ENCODE measurements at regions not wholly inside any gene's neighbourhood (a gene's known extent, or its start where the extent isn't known, plus 50 kb on each side); places are given as distances from the start of the nearest gene placed in this dataset.

GRCh38 chr4:184309241-184310170 is 91.8 kb upstream of the ENPP6 start:
- DNase-seq, result no peak

DNA sequence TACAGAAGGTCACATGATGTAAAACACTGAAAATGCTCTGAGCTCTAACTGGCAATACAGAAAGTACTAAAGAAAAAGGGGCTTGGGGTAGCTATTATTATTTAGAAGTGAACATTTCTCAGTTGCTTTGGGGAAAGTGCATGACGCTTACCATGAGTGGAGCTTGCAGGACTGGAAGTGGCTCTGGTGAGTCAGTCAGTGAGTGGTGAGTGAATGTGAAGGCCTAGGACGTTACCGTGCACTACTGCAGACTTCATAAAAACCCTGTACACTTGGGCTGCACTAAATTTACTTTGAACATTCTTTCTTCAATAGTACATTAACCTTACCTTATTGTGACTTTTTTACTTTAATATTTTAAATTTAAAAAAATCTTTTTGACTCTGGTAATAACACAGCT is 89.3 kb upstream of the ENPP6 start:
- no peak for DNase-seq

DNA sequence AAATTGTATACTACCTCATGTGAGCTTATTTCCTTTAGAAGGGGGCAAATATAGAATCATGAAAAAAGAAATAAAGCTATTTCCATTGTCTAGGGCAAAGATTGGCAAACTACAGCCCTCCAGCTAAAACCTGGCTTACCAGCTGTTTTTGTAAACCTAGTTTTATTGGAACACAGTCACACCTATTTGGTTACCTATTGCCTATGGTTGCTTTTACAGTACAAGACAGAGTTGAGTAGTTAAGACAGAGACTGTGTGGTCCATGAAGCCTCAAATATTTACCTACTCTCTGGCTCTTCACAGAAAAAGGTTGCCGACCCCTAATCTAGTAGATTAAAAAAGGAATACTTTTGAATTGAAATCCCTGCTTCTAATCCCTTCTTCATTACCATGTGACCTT is 88.8 kb upstream of the ENPP6 start:
- DNase-seq, result no peak

- no peak for DNase-seq
Measured at GRCh38 chr4:184300816-184301215, 83.1 kb upstream of the ENPP6 start.

DNA sequence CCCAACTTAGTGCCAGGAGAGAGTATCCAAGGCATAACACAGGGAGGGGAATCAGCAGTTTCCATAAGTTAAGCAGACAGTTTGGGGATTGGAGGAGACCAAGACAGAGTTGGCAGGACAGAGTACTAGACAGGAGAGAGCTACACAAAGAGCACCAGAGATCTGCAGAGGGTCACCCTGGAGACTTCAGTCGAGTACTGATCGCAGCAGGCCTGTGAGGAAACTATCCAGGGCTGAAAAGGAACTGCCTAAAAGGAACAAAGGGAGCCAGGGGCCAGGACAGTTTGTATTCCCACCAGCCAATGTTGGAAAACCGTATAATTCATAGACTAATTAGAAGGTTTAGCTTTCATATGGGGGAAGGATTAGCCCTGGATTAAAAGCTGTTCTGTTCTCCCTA is 80.6 kb upstream of the ENPP6 start:
- no peak for DNase-seq

GRCh38 chr4:184295206-184295605 is 77.5 kb upstream of the ENPP6 start:
- DNase-seq, result no peak

DNA sequence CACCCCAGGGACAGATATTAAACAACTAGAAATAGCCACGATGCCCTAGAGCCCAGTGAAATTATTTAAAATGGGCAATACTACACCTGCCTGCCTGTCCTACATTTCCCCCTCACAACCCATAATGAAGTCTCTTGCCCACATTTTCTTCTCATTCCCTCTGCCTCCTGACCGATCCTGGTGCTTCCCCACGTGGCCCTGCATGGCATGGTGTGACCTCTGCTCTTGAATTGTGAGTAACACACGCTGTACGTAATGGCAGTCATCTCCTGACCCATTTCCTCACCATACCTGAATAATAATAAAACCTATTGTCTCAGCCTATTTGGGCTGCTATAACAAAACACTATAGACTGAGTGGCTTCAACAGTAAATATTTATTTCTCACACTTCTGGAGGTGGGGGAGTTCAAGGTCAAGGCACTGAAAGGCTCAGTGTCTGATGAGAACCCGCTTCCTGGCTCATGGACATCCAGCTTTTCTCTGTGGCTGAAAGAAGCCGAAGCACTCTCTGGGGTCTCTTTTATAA is 77.0 kb upstream of the ENPP6 start:
- no peak for DNase-seq

DNA sequence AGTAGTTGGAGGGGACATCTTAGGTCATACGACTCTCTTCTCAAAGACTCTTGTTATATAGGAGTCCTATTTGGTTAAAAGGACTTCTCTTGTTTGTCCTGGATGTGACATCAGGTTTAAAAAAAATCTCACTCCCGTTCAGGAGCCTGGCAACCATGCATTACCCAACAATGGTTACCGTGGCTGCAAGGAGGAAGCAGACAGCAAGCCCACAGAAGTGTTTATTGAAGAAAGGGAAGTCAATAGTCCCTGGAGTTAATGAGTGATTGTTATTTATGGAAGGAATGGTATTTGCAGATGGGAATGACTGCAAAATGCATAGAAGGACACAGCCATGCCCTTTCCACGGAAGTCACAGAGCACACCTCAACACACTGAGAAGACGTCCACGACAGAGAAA is 75.9 kb upstream of the ENPP6 start:
- peak; percentile 92 for DNase-seq

GRCh38 chr4:184292877-184293276 is 75.2 kb upstream of the ENPP6 start:
- DNase-seq, result peak; percentile 28

DNA sequence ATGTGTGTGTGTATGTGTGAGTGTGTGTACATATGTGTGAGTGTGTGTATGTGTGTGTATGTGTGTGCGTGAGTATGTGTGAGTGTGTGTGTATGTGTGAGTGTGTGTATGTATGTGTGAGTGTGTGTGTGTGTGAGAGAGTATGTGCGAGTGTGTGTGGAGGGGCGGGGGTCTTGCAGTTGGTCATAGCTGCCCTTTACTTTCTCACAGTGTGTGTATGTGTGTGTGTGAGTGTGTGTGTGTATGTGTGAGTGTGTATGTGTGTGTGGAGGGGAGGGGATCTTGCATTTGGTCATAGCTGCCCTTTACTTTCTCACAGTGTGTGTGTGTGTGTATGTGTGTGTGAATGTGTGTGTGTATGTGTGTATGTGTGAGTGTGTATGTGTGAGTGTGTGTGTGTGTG is 74.8 kb upstream of the ENPP6 start:
- no peak for DNase-seq

- DNase-seq, result no peak
Measured at GRCh38 chr4:184289179-184289535, 71.5 kb upstream of the ENPP6 start.

GRCh38 chr4:184288451-184289178 is 70.9 kb upstream of the ENPP6 start:
- peak; percentile 59 for DNase-seq

DNA sequence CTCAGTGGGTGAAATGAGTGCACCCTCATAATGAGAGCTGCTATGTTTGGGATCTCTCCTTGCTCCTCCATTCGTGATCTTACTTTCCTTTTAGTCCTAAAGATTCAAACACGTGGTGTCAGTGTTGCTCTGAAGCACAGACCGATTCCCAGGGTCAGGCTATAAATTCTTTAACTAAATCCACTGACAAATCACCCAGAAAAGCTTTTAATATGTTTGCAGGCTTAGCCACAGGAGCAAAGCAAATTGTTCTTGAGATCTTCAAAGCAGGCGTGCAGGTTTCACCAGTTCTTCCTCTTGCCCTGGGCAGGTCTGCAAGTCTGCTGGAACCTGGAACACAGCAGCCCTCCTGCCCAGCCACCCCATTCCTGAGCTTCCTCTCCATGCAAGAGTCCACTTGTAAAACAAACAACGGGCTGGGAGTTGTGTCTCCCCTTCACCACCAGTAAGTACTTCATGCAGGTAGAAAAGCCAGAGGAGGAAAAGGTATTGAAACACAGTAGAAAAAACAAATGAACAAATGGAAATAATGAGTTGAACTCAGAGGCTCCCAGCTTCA is 70.1 kb upstream of the ENPP6 start:
- peak; percentile 25 for DNase-seq

DNA sequence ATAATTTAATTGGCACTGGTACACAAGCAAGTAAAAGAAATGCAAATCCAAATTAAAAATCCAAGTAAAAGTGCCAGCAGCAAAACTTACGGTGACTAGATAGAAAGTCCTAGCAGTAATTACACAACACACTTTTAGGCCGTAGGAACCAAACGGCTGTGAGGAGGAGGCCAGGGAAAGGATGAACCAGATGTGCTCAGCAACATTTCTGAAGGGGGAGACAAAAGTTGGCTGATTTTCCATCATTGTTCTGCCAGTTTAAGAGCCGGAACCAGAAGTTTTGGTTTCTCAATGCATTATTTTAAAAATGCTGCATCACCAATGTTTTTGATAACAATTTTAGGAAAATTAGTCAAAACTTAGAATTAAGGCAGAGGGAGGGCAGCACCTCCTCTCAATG is 68.7 kb upstream of the ENPP6 start:
- DNase-seq, result no peak

DNA sequence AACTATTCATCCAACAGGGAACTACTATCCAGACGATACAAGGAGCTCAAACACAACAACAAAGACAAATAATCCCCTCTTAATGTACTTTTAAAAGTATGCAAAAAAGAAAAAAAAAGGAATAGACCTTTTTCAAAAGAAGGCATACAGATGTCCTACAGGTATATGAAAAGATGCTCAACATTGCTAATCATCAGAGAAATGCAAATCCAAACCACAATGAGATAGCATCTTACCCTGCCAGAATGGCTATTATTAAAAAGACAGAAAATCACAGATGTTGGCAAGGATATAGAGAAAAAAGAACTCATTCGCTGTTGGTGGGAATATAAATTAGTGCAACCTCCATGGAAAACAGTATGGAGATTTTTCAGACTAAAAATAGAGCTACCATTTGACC is 67.1 kb upstream of the ENPP6 start:
- DNase-seq, result no peak

DNA sequence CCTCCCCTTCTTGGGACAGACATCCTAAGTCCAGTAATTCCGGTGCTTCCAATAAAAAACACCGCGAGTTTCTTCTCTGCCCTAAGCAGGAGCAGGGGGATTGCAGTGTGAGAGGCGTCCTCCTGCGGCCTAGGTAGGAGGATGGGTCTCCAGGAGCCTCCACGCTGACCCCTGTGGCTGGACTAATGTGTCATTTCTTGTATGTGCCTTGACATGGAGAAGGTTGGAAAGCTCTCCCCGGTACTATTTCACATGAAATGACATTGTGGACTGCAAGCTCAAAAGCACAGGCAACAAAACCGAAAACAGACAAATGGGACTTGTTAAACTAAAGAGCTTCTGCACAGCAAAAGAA is 66.6 kb upstream of the ENPP6 start:
- no peak for DNase-seq

DNA sequence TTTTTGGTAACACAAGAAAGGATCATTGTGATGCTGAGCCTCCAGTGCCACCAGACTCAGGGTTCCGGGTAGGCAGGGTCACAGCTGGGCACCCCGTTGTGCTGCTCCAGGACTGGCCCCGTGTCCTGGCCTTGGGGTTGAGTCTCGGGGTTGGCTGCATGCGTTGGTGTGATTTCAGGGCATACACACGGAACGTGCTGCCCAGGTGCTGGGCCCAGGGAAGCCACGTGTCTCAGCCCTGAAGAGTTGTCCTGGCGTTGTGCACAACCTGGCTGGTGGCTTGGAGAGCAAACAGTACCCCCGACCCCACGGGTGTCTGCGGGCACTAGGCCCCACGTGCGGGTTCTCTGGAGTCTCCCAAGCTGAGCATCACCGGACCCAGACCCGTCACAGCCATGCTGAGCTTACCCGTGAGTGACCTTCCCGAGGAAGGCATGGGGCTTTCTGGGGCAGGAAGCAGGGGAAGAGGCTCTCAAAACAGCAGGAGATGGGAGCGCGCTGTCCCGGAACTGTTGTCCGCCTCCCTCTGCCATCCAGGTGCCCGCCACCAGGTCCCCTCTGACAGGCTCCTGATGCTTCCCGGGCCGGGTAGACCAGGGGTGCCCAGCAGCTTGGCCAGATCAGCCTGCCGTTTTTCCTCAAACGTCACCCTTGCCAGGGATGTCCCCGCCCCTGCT is 66.1 kb upstream of the ENPP6 start:
- DNase-seq, result no peak

DNA sequence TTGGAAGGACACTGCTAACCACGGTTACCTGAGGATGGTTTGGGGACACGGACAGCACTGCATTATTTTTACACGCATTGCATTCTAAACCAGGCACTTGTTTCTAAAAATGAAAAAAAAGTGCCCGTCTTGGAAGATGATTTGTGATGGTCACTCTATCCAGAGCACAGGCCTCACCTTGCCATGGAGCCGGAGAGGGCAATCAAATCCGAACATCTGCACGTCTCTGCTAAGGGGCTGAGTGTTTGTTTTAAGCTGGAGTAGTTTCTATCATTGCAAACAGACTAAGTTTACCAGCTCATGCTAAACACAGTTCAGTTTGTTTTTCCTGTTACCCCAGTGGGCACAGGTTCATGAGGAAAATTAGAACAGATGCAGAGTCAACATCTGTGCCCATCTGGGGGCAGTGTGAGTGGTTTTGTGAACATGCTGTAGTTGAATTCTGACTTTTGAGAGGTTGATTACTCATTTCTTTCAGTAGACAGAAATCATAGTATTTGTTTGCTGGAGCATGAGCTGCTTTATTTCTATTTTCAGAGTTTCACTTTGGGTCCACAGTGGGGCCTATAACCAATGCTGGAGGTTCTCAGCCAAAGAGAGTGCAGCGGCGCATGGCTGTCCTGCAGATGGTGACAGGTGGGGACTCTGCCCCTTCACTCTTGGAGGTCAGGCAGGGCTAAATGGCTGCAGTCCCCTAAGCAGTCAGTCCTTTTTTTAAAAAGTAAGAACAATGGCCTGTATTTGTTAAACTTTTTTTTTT is 65.4 kb upstream of the ENPP6 start:
- DNase-seq, result no peak

GRCh38 chr4:184282251-184282713 is 64.6 kb upstream of the ENPP6 start:
- DNase-seq, result no peak

GRCh38 chr4:184281231-184282139 is 63.8 kb upstream of the ENPP6 start:
- no peak for DNase-seq

- DNase-seq, result no peak
Measured at GRCh38 chr4:184280591-184281071, 63.0 kb upstream of the ENPP6 start.
